Muscle of back (tissue), 3 donors: ENCODE measurements at regions not wholly inside any gene's neighbourhood (a gene's known extent, or its start where the extent isn't known, plus 50 kb on each side); places are given as distances from the start of the nearest gene placed in this dataset.

Source experiments
- DNase-seq, 3 donors: peaks; one replicate each; pipeline versions ENCODE4 v3.0.0 to v3.0.0-alpha.2; 2013

GRCh38 chr6:113739041-113739655, 118.0 kb upstream of the MARCKS start:
- DNase-seq = peak in 1 of 3 donors; percentile 20

DNA sequence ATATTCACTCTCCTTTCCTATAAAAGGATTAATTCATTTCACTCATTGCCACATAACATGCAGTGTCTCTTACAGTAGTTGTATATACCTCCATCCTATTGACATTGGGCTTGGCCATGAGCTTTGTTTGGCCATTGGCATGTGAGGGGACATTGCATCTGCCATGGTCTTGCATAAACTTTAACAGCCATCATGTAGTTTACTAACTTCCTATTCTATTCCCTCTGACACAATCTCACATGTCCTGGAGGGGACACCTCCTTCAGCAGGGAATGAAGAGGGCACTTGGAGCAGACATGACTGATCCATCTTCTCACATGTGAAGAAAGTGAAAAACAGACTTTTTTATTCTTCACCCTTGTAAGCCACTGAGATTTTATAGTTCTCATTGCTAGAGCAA, 115.5 kb upstream of the MARCKS start:
- DNase-seq = no peak

GRCh38 chr6:113742342-113742741, 114.8 kb upstream of the MARCKS start:
- DNase-seq = no peak

- DNase-seq = peak in 1 of 3 donors; percentile 51
Observed at GRCh38 chr6:113744861-113745260, 112.3 kb upstream of the MARCKS start.

DNA sequence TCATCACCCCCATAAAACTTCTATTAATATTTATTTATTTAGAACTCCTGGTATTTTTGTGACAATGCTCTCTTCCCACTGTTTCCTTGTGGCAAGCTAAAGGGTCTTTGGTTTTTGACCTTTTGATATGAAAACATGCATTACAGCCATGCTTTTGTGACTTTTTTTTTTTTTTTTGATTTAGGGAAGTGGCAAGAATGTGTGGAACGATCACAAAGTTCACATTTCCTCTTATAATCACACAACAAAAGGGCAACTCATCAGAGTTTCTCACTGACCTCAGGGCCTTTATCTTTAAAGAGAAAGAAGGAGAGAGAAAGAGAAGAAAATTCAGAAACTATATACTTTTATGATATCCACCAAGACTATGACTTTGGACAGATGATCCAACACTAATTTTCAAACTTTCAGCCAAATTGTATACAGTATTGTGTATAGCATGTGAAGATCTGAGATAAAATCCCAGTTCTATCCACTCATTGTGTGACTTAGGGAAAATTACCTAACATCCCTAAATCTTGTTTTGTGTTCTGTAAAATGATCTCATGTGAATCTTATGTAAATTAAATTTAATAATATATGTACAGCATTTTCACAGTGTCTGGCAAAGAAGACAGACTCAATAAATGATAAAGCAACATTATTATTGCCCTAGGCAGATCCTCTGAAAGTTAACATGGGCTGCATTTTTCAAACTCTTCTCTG, 106.8 kb upstream of the MARCKS start:
- DNase-seq = no peak

DNA sequence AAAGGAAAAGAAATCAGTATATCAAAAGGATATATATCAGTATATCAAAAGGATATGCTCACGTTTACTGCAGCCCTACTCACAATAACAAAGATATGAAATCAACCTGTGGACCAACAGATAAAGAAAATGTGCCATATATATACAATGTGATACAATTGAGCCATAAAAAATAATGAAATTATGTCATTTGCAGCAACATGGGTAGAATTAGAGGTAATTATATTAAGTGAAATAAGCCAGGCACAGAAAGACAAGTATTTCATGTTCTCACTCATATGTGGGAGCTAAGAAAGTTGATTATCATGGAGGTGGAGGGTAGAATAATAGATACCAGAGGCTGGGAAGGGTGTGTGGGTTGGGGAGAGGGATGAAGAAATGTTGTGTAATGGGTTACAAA, 102.9 kb upstream of the MARCKS start:
- no peak for DNase-seq

DNA sequence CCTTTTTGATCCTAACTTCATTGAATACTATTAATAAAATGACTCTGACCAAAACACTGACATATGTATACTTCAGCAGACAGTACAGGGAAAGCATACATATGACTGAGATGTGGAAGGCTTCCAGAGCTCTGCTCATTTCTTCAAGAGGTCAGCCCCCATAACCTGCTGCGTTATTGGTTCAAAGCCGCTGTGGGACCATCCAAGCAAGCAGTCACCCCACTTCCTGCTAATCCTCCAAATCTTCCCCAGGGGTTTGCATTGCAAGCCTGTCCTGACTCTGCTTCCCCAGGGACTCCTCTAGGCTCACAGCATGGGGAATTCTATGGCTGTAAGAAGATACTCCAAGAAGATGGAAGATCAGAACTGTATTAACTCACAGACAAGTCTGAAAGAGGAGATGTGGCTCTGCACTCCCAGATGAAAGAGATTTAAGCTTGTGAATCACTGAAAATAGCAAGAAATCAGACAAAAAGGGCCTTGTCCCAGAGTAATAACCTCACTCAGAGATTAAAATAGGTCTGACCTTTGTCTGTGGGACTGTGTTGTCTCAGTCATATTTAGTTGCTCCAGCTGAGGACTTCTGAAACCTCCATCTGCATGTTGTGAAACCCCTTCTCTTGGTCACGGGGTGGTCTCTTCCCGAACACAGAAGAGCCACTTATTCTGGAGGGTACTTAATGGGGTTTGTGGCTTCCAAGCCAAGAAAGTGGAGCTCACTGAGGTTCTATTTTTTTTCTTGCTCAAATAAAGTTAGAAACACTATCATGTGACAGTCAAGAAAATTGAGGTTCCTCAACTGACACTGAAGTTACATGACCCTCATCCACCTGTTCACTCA, 101.5 kb upstream of the MARCKS start:
- DNase-seq = no peak

DNA sequence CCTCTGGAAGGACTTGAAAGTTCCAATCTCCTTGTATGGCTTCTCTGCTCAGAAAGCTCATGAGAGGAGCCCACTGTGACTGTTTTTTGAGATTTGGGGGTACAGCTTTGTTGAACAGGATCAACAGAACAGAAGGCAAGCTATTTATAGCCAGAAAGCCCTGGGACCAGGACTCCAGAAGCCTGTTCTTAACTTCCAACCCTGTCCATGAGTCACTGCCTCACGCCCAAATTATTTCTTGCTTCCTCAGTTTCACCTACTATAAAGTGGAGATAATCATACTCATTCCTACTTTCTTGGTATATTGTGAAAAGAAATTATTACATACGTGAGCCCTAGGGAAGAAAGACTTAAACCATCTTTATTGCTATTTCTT, 100.9 kb upstream of the MARCKS start:
- DNase-seq = no peak

- DNase-seq = no peak
Observed at GRCh38 chr6:113758214-113758613, 98.9 kb upstream of the MARCKS start.

GRCh38 chr6:113758826-113759574, 98.1 kb upstream of the MARCKS start:
- DNase-seq = peak in 1 of 3 donors; percentile 12

GRCh38 chr6:113762641-113763040, 94.5 kb upstream of the MARCKS start:
- peak in 1 of 3 donors; percentile 53 for DNase-seq

DNA sequence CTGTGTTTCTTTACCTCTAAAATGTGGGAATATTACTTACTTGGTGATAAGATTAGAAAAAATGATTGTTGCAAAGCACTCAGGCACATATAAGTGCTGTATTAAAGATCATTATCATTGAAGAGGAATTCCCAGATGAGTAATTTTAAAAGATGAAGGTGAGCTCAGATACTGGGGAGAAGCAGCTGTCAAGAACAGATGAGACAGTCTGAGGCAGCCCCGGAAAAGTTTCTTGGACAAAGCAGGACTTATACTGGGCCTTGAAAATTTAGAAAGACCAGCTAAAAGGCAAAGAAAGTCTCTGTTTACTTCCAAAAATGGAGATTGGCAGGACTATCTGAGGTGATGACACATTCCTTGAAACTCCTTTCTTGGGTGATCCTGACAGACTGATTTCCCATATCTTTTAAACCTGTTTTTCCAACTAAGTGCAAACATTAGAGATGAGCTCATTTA, 93.8 kb upstream of the MARCKS start:
- DNase-seq = no peak

DNA sequence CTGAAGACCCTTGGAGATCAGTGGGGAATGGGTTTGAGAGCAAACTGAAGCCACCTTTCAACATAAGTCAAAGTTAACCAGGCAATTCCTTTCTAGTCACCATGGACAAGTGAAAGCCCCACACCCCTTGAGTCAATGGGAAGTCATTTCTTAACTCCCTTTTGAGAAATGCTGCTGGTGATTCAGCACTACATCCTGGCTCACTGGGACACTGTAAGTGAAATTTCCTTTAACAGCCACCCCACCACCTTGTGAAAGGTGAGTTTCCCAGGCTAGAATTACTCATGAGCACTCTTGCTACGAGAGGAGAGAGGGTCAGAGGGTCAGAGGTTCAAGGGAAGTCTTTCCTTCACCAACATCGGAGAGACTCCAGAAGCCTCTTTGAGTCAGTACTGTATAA, 93.3 kb upstream of the MARCKS start:
- DNase-seq = peak in 1 of 3 donors; percentile 29

DNA sequence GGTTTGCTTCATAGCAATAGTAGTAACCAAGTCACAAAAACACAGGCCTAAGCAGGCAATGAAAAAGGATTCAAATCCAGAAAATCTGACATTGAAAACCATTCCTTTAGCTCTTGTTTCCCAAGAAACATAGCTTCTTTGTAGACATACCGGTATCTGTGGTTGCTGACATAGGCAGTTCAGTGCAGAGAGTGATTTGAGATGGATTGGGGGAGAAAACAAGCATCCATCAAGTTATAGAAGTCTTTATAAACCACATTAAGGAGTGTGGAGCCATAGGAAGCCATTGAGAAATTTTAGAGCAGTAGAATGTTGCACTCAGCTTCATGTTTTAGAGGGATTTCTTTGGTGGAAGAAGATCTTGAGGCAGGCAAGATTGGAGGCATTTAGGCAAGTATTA, 91.2 kb upstream of the MARCKS start:
- DNase-seq = no peak

GRCh38 chr6:113767985-113768384, 89.2 kb upstream of the MARCKS start:
- no peak for DNase-seq

- DNase-seq = no peak
Observed at GRCh38 chr6:113772961-113773360, 84.2 kb upstream of the MARCKS start.

GRCh38 chr6:113774127-113774825, 82.9 kb upstream of the MARCKS start:
- peak in 2 of 3 donors; percentile 34 to 47 for DNase-seq

- no peak for DNase-seq
Observed at GRCh38 chr6:113776998-113777397, 80.1 kb upstream of the MARCKS start.

DNA sequence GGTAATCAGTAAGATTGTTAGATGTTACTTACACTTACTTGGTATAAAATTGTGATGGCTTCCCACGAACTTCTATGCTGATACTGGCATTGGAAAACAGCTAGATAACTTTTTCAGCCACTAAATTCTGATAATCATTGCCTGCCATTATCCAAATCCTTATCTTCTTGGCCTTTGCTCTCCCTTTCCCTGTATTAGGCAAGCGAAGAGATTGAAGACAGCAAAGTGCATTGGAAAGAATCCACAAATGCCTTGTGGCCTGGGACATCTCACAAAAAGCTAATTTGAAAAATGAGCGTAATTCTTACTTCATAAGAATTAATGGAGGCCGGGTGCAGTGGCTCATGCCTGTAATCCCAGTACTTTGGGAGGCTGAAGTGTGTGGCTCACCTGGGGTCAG, 79.5 kb upstream of the MARCKS start:
- no peak for DNase-seq

DNA sequence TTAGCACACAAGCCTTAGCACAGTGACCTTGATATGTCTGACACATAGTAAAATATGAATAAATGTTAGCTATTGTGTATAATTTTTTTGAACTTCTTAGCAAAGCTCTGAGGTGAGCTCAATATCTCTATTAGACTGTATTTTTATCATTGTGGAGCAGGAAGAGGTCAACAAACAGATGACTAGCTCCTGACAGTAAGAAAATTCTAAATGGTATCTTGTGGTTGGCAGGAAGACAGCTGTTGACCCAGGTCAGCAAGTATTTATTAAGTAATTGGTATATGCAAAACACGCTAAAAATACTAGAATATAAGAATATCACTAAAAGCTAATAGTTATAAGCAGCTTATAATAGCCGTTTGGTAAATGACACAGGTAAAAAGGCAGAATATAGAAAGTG, 77.5 kb upstream of the MARCKS start:
- DNase-seq = no peak

- DNase-seq = no peak
Observed at GRCh38 chr6:113782636-113783035, 74.5 kb upstream of the MARCKS start.
